GM19467 (cell line): ENCODE measurements at regions not wholly inside any gene's neighbourhood (a gene's known extent, or its start where the extent isn't known, plus 50 kb on each side); places are given as distances from the start of the nearest gene placed in this dataset.
"Not testable (repeated sequence)": the region's sequence is repeated elsewhere in the genome, so short reads cannot be mapped to it uniquely, and the experiment has no call there.

Experiments used
- ATAC-seq: cut with Tn5 transposase; IDR thresholded peaks from one replicate; pipeline ENCODE4 v1.9.1; 2021; ENCODE audit warnings: mild to moderate bottlenecking, moderate library complexity; ENCODE audit not compliant: unreplicated experiment

- no peak for ATAC-seq
These were observed 58.4 kb upstream of the PPP1R12A start for GRCh38 chr12:79993106-79993862.

DNA sequence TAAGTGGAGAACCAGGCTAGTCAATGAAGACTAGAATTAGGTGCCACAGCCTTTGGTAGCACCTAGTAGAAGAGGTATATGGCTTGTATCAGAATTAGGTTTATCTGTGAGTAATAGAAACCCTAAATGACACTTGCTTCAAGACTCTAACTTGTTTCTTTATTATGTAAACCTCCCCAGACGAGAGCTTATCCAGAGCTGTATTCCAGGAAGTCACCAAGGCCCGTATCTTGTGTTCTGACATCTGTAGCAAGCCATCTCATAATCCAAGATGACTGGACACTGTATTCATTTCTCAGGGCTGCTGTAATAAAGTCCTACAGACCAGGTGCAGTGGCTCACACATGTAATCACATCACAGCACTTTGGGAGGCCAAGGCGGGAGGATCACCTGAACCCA, 56.7 kb upstream of the PPP1R12A start:
- no peak for ATAC-seq

DNA sequence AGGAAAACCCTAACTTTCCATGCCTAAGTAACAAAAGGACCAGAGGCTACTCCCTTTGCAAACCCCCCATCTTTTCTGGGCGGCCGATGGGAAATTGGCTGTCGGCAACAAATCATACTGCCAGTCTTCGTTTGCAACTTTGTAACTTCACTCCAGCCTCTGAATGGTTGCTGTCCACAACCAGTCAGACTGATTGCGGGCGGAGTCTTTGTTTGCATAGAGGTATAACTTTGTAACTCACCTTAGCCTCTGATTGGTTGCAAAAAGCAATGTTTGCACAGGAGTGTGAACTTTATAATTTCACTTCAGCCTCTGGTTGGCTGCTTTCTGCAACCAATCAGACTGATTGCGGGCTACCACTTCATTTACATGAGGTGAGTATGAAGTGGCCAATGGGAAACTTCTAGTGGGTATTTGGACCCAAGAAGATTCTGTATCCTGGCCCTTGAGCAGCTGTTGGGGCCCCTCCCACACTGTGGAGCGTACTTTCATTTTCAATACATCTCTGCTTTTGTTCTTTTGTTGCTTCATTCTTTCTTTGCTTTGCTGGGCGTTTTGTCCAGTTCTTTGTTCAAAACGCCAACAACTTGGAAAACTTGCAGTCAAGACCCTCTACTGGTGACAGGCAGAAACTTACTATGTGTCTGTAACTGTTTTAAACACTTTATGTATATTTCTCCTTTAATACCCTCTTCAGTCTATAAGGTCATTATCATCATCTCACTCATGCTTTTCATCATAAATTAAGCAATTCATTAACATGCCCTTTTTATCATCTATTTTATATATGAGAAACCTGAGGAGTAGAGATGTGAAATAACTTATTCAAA, 55.8 kb upstream of the PPP1R12A start:
- not testable (repeated sequence) for ATAC-seq

GRCh38 chr12:79988368-79988767, 53.5 kb upstream of the PPP1R12A start:
- no peak for ATAC-seq

- no peak for ATAC-seq
These were observed 52.8 kb upstream of the PPP1R12A start for GRCh38 chr12:79987731-79988130.
